ENCODE measurements at regions not wholly inside any gene's neighbourhood (a gene's known extent, or its start where the extent isn't known, plus 50 kb on each side); places are given as distances from the start of the nearest gene placed in this dataset.

DNA sequence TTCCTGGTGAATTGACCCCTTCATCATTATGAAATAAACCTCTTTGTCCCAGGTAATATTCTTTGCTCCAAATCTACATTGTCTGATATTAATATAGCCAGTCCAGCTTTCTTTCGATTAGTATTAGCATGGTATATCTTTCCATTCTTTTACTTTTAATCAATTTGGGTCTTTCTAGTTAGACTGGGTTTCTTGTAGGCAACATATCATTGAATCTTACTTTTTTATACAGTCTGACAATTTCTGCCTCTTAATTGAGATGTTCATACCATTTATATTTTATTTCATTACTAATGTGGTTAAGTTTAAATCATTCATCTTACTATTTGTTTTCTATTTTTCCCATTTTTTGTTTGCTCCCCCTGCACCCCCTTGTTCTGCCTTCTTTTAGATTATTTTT is 61.7 kb upstream of the LIFR start (continued):
- TF ChIP-seq, protein P1, sequence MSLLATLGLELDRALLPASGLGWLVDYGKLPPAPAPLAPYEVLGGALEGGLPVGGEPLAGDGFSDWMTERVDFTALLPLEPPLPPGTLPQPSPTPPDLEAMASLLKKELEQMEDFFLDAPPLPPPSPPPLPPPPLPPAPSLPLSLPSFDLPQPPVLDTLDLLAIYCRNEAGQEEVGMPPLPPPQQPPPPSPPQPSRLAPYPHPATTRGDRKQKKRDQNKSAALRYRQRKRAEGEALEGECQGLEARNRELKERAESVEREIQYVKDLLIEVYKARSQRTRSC (CRISPR knock-in tag; IDR thresholded peaks at IDR 0.05; ENCODE audit: low read depth), result no peak
- TF ChIP-seq SIX4 (CRISPR knock-in tag; IDR thresholded peaks at IDR 0.05), result no peak
- TF ChIP-seq KDM1A (CRISPR knock-in tag; IDR thresholded peaks at IDR 0.05), result no peak
- TF ChIP-seq ZNF331 (CRISPR knock-in tag; IDR thresholded peaks at IDR 0.05), result no peak
- TF ChIP-seq JDP2 (CRISPR knock-in tag; IDR thresholded peaks at IDR 0.05; ENCODE audit: borderline replicate concordance), result no peak
- TF ChIP-seq ZNF276 (CRISPR knock-in tag; IDR thresholded peaks at IDR 0.05; ENCODE audit: low read depth), result no peak
- no peak for TF ChIP-seq RFX3 (CRISPR knock-in tag; IDR thresholded peaks at IDR 0.05)
- TF ChIP-seq, protein P2, sequence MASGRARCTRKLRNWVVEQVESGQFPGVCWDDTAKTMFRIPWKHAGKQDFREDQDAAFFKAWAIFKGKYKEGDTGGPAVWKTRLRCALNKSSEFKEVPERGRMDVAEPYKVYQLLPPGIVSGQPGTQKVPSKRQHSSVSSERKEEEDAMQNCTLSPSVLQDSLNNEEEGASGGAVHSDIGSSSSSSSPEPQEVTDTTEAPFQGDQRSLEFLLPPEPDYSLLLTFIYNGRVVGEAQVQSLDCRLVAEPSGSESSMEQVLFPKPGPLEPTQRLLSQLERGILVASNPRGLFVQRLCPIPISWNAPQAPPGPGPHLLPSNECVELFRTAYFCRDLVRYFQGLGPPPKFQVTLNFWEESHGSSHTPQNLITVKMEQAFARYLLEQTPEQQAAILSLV (CRISPR knock-in tag; IDR thresholded peaks at IDR 0.05; ENCODE audit: borderline replicate concordance), result no peak

DNA sequence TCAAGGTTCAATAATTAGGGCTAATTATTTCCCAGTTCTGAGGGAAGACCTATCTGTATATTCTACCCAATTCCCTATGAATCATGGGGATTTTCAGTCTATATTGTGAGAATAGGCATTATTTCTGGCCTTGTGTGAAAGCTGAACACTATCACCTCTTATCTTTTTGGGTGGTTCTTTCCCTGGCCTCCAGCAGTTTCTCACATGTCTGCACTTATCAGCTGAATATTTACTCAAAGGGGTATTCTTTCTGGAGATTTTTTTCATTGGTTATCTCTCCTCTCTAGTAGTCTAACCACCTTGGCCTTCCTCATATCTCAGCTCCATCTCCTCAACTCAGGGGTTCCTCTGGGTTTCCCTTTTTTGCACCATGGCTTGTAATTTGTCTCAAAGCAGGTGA is 64.9 kb upstream of the LIFR start:
- H3K27ac ChIP-seq (ENCODE audit: extremely low read length, insufficient read depth, low read length), result no peak overlapping the region
- no peak overlapping the region for H3K4me3 ChIP-seq (replicated peaks in 1 of 3; ENCODE audit: insufficient read depth in 1 of 3, low read depth in 2 of 3, low read length in 3 of 3)
- in situ Hi-C loops (cut with HindIII; ENCODE audit: extremely low pct_ligation_motif_present, low pct_unique_long_range_greater_than_20kb) (no loop called here), intact Hi-C loops (cut with micrococcal nuclease; ENCODE audit: unreplicated experiment) (no loop called here)
- H3K27me3 ChIP-seq (ENCODE audit: control insufficient read depth in 1 of 2, insufficient read depth in 2 of 2, low read length in 2 of 2), result no peaks in the 10 kb centered on the region; a peak in 1 of 5 replicates
- H3K36me3 ChIP-seq (replicated peaks in 1 of 2; ENCODE audit: control insufficient read depth in 1 of 2, insufficient read depth in 2 of 2, low read length in 2 of 2), result no peaks in the 10 kb centered on the region
- H3K9me3 ChIP-seq (ENCODE audit: low read length), result no peaks in the 10 kb centered on the region
- ChIA-PET CTCF (ENCODE audit: low intra/inter-chr PET ratio, low total read pairs) (no interaction called here), POLR2A (no interaction called here)
- H3K79me2 ChIP-seq (ENCODE audit: insufficient read depth, low read length), result no peaks in the 10 kb centered on the region
- no TSS peak for BruUV-seq (replicated peaks)
- no peak overlapping the region for H3K4me2 ChIP-seq (ENCODE audit: low read depth, low read length)
- H4K20me1 ChIP-seq (ENCODE audit: insufficient read depth, low read length), result no peaks in the 10 kb centered on the region
- no peaks in the 10 kb centered on the region for H3K4me1 ChIP-seq (ENCODE audit: insufficient read depth, low read length)
- H2AFZ ChIP-seq (ENCODE audit: low read length), result no peak overlapping the region
- DNase-seq (ENCODE audit: low spot score), result no peak
- no peak overlapping the region for H3K9ac ChIP-seq (ENCODE audit: insufficient read depth, low read depth, low read length)
- FAIRE-seq, result no peak
- no peak for ATAC-seq
- TF ChIP-seq ZNF709 (CRISPR knock-in tag; IDR thresholded peaks at IDR 0.05) (no peak), ZNF317 (CRISPR knock-in tag; IDR thresholded peaks at IDR 0.05) (no peak), JARID2 (CRISPR knock-in tag; IDR thresholded peaks at IDR 0.05; ENCODE audit: insufficient replicate concordance) (no peak), DRAP1 (CRISPR knock-in tag; IDR thresholded peaks at IDR 0.05) (no peak), HDAC2 (CRISPR knock-in tag; IDR thresholded peaks at IDR 0.05) (no peak), CREM (IDR thresholded peaks at IDR 0.05) (no peak), CREM (CRISPR knock-in tag; IDR thresholded peaks at IDR 0.05) (no peak), MEIS2 (CRISPR knock-in tag; IDR thresholded peaks at IDR 0.05) (no peak), ZNF704 (CRISPR knock-in tag; IDR thresholded peaks at IDR 0.05; ENCODE audit: borderline replicate concordance) (no peak), ZNF850 (CRISPR knock-in tag; conservative IDR thresholded peaks at IDR 0.05) (no peak), ZNF556 (CRISPR knock-in tag; IDR thresholded peaks at IDR 0.05; ENCODE audit: borderline replicate concordance) (no peak), TCF7L2 (IDR thresholded peaks at IDR 0.05; ENCODE audit: low read depth, low read length) (no peak)
- TF ChIP-seq, protein P3, sequence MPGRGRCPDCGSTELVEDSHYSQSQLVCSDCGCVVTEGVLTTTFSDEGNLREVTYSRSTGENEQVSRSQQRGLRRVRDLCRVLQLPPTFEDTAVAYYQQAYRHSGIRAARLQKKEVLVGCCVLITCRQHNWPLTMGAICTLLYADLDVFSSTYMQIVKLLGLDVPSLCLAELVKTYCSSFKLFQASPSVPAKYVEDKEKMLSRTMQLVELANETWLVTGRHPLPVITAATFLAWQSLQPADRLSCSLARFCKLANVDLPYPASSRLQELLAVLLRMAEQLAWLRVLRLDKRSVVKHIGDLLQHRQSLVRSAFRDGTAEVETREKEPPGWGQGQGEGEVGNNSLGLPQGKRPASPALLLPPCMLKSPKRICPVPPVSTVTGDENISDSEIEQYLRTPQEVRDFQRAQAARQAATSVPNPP (CRISPR knock-in tag; IDR thresholded peaks at IDR 0.05), result no peak
